ENCODE measurements at regions not wholly inside any gene's neighbourhood (a gene's known extent, or its start where the extent isn't known, plus 50 kb on each side); places are given as distances from the start of the nearest gene placed in this dataset.
"Not testable (repeated sequence)": the region's sequence is repeated elsewhere in the genome, so short reads cannot be mapped to it uniquely, and the experiment has no call there.

GRCh38 chr17:37859451-37859850 is 64.8 kb upstream of the TBC1D3K start:
- H3K4me3 ChIP-seq (ENCODE audit: low read depth, low read length) = no peak overlapping the region
- TF ChIP-seq, protein P1, sequence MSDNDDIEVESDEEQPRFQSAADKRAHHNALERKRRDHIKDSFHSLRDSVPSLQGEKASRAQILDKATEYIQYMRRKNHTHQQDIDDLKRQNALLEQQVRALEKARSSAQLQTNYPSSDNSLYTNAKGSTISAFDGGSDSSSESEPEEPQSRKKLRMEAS (IDR thresholded peaks at IDR 0.05; ENCODE audit: low read depth, low read length) = no peak
- TF ChIP-seq, protein P2, sequence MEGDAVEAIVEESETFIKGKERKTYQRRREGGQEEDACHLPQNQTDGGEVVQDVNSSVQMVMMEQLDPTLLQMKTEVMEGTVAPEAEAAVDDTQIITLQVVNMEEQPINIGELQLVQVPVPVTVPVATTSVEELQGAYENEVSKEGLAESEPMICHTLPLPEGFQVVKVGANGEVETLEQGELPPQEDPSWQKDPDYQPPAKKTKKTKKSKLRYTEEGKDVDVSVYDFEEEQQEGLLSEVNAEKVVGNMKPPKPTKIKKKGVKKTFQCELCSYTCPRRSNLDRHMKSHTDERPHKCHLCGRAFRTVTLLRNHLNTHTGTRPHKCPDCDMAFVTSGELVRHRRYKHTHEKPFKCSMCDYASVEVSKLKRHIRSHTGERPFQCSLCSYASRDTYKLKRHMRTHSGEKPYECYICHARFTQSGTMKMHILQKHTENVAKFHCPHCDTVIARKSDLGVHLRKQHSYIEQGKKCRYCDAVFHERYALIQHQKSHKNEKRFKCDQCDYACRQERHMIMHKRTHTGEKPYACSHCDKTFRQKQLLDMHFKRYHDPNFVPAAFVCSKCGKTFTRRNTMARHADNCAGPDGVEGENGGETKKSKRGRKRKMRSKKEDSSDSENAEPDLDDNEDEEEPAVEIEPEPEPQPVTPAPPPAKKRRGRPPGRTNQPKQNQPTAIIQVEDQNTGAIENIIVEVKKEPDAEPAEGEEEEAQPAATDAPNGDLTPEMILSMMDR (IDR thresholded peaks at IDR 0.05; ENCODE audit: low read depth, low read length) = no peak
- TF ChIP-seq MYC (IDR thresholded peaks at IDR 0.05; ENCODE audit: low read depth, low read length) (no peak), POLR2A (IDR thresholded peaks at IDR 0.05; ENCODE audit: extremely low read depth, insufficient read length) (no peak)
- DNase-seq (ENCODE audit: low read depth) = no peak

DNA sequence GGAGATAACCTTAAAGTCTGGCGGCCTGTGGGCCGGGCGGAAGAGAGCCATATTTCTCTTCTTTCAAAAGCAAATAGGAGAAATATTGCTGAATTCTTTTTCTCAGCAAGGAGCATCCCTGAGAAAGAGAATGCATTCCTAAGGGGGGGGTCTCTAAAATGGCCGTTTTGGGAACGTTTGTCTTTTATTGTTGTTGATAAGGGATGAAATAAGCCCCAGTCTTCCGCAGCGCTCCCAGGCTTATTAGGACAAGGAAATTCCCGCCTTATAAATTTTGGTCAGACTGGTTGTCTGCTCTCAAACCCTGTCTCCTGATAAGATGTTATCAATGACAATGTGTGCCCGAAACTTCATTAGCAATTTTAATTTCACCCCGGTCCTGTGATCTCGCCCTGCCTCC is 65.8 kb upstream of the TBC1D3K start:
- not testable (repeated sequence) for H3K4me3 ChIP-seq (ENCODE audit: low read depth, low read length); DNase-seq (ENCODE audit: low read depth)

DNA sequence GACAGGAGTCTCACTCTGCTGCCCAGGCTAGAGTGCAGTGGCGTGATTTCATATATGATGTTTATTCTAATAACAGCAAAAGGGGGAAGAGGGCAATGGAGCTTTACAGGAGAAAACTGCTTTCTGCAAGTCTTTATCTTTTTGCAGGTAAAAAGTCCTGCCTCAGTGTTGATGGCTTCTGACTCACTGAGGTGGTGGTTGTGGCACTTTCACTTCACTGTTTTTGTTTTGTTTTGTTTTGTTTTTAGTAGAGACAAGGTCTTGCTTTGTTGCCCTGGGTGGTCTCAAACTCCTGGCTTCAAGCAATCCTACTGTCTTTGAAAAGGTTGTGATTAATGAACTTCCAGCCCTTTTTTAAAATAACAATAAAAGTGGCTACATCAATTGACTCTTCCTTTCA is 68.0 kb upstream of the TBC1D3K start:
- TF ChIP-seq, protein P1 (IDR thresholded peaks at IDR 0.05; ENCODE audit: low read depth, low read length) = no peak
- no peak for TF ChIP-seq MYC (IDR thresholded peaks at IDR 0.05; ENCODE audit: low read depth, low read length)
- no peak for TF ChIP-seq POLR2A (IDR thresholded peaks at IDR 0.05; ENCODE audit: extremely low read depth, insufficient read length)
- TF ChIP-seq, protein P2 (IDR thresholded peaks at IDR 0.05; ENCODE audit: low read depth, low read length) = no peak
- no peak for DNase-seq (ENCODE audit: low read depth)
- no peak overlapping the region for H3K4me3 ChIP-seq (ENCODE audit: low read depth, low read length)

GRCh38 chr17:37849617-37849972 is 74.6 kb upstream of the TBC1D3K start:
- no peak for TF ChIP-seq POLR2A (IDR thresholded peaks at IDR 0.05; ENCODE audit: extremely low read depth, insufficient read length)
- TF ChIP-seq, protein P2 (IDR thresholded peaks at IDR 0.05; ENCODE audit: low read depth, low read length) = no peak
- TF ChIP-seq MYC (IDR thresholded peaks at IDR 0.05; ENCODE audit: low read depth, low read length) = no peak
- TF ChIP-seq, protein P1 (IDR thresholded peaks at IDR 0.05; ENCODE audit: low read depth, low read length) = no peak
- no peak for DNase-seq (ENCODE audit: low read depth)
- no peak overlapping the region for H3K4me3 ChIP-seq (ENCODE audit: low read depth, low read length)

DNA sequence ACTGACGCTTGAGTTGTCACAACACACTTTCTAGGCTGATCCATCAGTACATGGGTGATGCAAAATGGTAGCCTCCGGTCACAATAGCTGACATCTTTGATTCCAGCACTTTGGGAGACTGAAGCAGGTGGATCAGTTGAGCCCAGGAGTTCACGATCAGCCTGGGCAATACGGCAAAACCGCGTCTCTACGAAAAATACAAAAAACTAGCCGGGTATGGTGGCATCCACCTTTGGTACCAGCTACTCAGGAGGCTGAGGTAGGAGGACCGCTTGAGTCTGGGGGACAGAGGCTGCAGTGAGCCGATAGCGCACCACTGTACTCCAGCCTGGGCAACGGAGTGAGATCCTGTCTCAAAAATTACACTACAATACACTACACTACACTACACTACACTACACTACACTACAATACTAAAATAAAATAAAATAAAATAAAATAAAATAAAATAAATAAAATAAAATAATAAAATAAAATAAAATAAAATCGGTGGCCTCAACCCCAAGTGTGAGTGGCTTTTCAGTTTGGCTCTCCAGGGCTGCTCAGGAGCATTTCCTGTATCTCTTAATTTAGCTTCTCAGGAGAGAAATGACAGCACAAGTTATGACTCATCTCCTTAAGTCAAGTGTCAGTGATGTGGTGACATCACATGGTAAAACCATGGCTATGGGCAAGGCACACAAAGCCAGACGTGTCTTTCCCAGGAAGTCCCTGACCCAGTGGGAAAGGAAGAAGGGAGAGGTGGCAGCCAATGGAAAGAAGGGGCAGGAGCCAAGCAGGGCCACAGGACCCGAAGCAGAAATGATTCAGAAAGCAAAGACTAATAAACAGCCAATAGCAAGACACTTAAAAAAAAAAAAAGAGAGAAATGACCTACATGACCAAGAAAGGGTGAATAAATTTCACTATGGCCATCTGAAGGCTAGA is 75.3 kb upstream of the TBC1D3K start:
- DNase-seq (ENCODE audit: low read depth) = peak; percentile 85
- TF ChIP-seq, protein P1 (IDR thresholded peaks at IDR 0.05; ENCODE audit: low read depth, low read length) = peak; percentile 75
- TF ChIP-seq POLR2A (IDR thresholded peaks at IDR 0.05; ENCODE audit: extremely low read depth, insufficient read length) (no peak), MYC (IDR thresholded peaks at IDR 0.05; ENCODE audit: low read depth, low read length) (peak; percentile 52; the same call in 1 of the 2 replicates)
- TF ChIP-seq, protein P2 (IDR thresholded peaks at IDR 0.05; ENCODE audit: low read depth, low read length) = no peak
- no peak overlapping the region for H3K4me3 ChIP-seq (ENCODE audit: low read depth, low read length)

GRCh38 chr17:37847811-37848331 is 76.3 kb upstream of the TBC1D3K start:
- no peak for TF ChIP-seq POLR2A (IDR thresholded peaks at IDR 0.05; ENCODE audit: extremely low read depth, insufficient read length)
- TF ChIP-seq, protein P2 (IDR thresholded peaks at IDR 0.05; ENCODE audit: low read depth, low read length) = no peak
- TF ChIP-seq, protein P1 (IDR thresholded peaks at IDR 0.05; ENCODE audit: low read depth, low read length) = no peak
- TF ChIP-seq MYC (IDR thresholded peaks at IDR 0.05; ENCODE audit: low read depth, low read length) = no peak
- DNase-seq (ENCODE audit: low read depth) = no peak
- H3K4me3 ChIP-seq (ENCODE audit: low read depth, low read length) = no peak overlapping the region

All from NB4 (cell line).